ENCODE measurements at regions not wholly inside any gene's neighbourhood (a gene's known extent, or its start where the extent isn't known, plus 50 kb on each side); places are given as distances from the start of the nearest gene placed in this dataset.

- TF ChIP-seq GATA2 (IDR thresholded peaks at IDR 0.05; ENCODE audit: low read depth, low read length) = no peak
- TF ChIP-seq GATA3 (IDR thresholded peaks at IDR 0.05; ENCODE audit: low read depth, low read length) = no peak
These were observed 473.1 kb downstream of the ADGRL2 start for GRCh38 chr1:82273816-82274215.
